Loucy (cell line): ENCODE measurements at regions not wholly inside any gene's neighbourhood (a gene's known extent, or its start where the extent isn't known, plus 50 kb on each side); places are given as distances from the start of the nearest gene placed in this dataset.

ENCODE experiments used
- H2AFZ ChIP-seq: fragments of 200-600 bp; sonication (generic); 2 replicates; pipeline ENCODE4 v1.6.0; 2016; ENCODE audit warnings: antibody characterized with exemption, mild to moderate bottlenecking, low read length, moderate library complexity
- H3F3A ChIP-seq: fragments of 200-600 bp; 2 replicates; pipeline ENCODE4 v1.6.0; 2016; ENCODE audit warnings: antibody characterized with exemption, low read depth, mild to moderate bottlenecking
- H3K27me3 ChIP-seq: fragments of 200-600 bp; sonication (generic); 2 replicates; pipeline ENCODE4 v1.6.1; 2014; ENCODE audit warnings: low read length, mild to moderate bottlenecking; ENCODE audit not compliant: insufficient read depth, poor library complexity, severe bottlenecking
- H3K36me3 ChIP-seq: fragments of 200-600 bp; sonication (generic); 2 replicates; pipeline ENCODE4 v1.6.1; 2016; ENCODE audit warnings: low read length; ENCODE audit not compliant: insufficient read depth
- H3K4me1 ChIP-seq: fragments of 200-600 bp; sonication (generic); 2 replicates; pipeline ENCODE4 v1.5.1; 2014; ENCODE audit warnings: low read length, mild to moderate bottlenecking; ENCODE audit not compliant: insufficient read depth, poor library complexity, severe bottlenecking
- H3K4me2 ChIP-seq: fragments of 200-600 bp; sonication (generic); 2 replicates; pipeline ENCODE4 v1.6.0; 2014; ENCODE audit warnings: antibody characterized with exemption, low read length, low read depth, mild to moderate bottlenecking; ENCODE audit not compliant: poor library complexity, severe bottlenecking
- H3K4me3 ChIP-seq: fragments of 200-600 bp; sonication (generic); 2 replicates; pipeline ENCODE4 v1.5.1; 2014; ENCODE audit warnings: low read length, mild to moderate bottlenecking, mixed read lengths; ENCODE audit not compliant: poor library complexity, severe bottlenecking
- H3K79me2 ChIP-seq: fragments of 200-600 bp; sonication (generic); 2 replicates; pipeline ENCODE4 v1.6.1; 2014; ENCODE audit warnings: low read length; ENCODE audit not compliant: insufficient read depth
- H3K9ac ChIP-seq: fragments of 200-600 bp; sonication (generic); 2 replicates; pipeline ENCODE4 v1.6.0; 2014; ENCODE audit warnings: mild to moderate bottlenecking, low read depth, low read length, moderate library complexity; ENCODE audit not compliant: poor library complexity, severe bottlenecking
- H3K9me2 ChIP-seq: fragments of 200-600 bp; sonication (generic); replicated peaks from 2 replicates; pipeline ENCODE4 v1.6.1; 2016; ENCODE audit warnings: low read depth, low read length, mixed read lengths
- H3K9me3 ChIP-seq: fragments of 200-600 bp; sonication (generic); 2 replicates; pipeline ENCODE4 v1.6.1; 2014; ENCODE audit warnings: mild to moderate bottlenecking, antibody characterized with exemption, low read length, low read depth; ENCODE audit not compliant: insufficient read depth
- H4K20me1 ChIP-seq: fragments of 200-600 bp; sonication (generic); 2 replicates; pipeline ENCODE4 v1.6.0; 2014; ENCODE audit warnings: antibody characterized with exemption, low read length, mild to moderate bottlenecking; ENCODE audit not compliant: insufficient read depth, poor library complexity, severe bottlenecking
- CTCF ChIP-seq: fragments of 200-600 bp; sonication (generic); conservative IDR thresholded peaks from 2 replicates; pipeline ENCODE4 v1.5.1; 2014; ENCODE audit warnings: mild to moderate bottlenecking, antibody characterized with exemption, low read length
- EZH2phosphoT487 ChIP-seq: fragments of 200-600 bp; IDR thresholded peaks from 2 replicates; pipeline ENCODE4 v1.6.1; 2018; ENCODE audit warnings: antibody characterized with exemption, mild to moderate bottlenecking, moderate library complexity, borderline replicate concordance

- no peak overlapping the region for H3K9ac ChIP-seq
- no peaks in the 10 kb centered on the region for H3K27me3 ChIP-seq
- H3K9me2 ChIP-seq: no peaks in the 10 kb centered on the region
- H3K4me3 ChIP-seq: no peak overlapping the region
- no peaks in the 10 kb centered on the region for H3K4me1 ChIP-seq
- no peaks in the 10 kb centered on the region for H3K36me3 ChIP-seq
- H3K9me3 ChIP-seq: no peaks in the 10 kb centered on the region
- no peaks in the 10 kb centered on the region for H3F3A ChIP-seq
- H4K20me1 ChIP-seq: no peaks in the 10 kb centered on the region
- H2AFZ ChIP-seq: no peak overlapping the region
- H3K4me2 ChIP-seq: no peak overlapping the region
- TF ChIP-seq CTCF: no peak
- TF ChIP-seq EZH2phosphoT487: no peak
- no peaks in the 10 kb centered on the region for H3K79me2 ChIP-seq
Observed at GRCh38 chr4:170414961-170415360, 325.2 kb upstream of the AADAT start.

GRCh38 chr4:170414360-170414759 is 324.6 kb upstream of the AADAT start:
- H3K79me2 ChIP-seq: no peaks in the 10 kb centered on the region
- H3K9me2 ChIP-seq: no peaks in the 10 kb centered on the region
- TF ChIP-seq CTCF (no peak), EZH2phosphoT487 (no peak)

GRCh38 chr4:170413951-170414350 is 324.2 kb upstream of the AADAT start:
- Histone ChIP-seq H2AFZ (no peak overlapping the region), H3K9me3 (no peaks in the 10 kb centered on the region), H3K79me2 (no peaks in the 10 kb centered on the region), H3K9me2 (no peaks in the 10 kb centered on the region), H3K4me3 (no peak overlapping the region), H4K20me1 (no peaks in the 10 kb centered on the region), H3K9ac (no peak overlapping the region), H3K4me1 (no peaks in the 10 kb centered on the region), H3K4me2 (no peak overlapping the region), H3F3A (no peaks in the 10 kb centered on the region), H3K36me3 (no peaks in the 10 kb centered on the region), H3K27me3 (no peaks in the 10 kb centered on the region)
- TF ChIP-seq CTCF (no peak), EZH2phosphoT487 (no peak)

More at GRCh38 chr4:170414360-170414759, 324.6 kb upstream of the AADAT start:
- Histone ChIP-seq H3K36me3 (no peaks in the 10 kb centered on the region), H2AFZ (no peak overlapping the region), H4K20me1 (no peaks in the 10 kb centered on the region), H3K4me2 (no peak overlapping the region), H3K27me3 (no peaks in the 10 kb centered on the region), H3F3A (no peaks in the 10 kb centered on the region), H3K4me1 (no peaks in the 10 kb centered on the region), H3K9ac (no peak overlapping the region), H3K4me3 (no peak overlapping the region), H3K9me3 (no peaks in the 10 kb centered on the region)
